ENCODE measurements at regions not wholly inside any gene's neighbourhood (a gene's known extent, or its start where the extent isn't known, plus 50 kb on each side); places are given as distances from the start of the nearest gene placed in this dataset.

DNA sequence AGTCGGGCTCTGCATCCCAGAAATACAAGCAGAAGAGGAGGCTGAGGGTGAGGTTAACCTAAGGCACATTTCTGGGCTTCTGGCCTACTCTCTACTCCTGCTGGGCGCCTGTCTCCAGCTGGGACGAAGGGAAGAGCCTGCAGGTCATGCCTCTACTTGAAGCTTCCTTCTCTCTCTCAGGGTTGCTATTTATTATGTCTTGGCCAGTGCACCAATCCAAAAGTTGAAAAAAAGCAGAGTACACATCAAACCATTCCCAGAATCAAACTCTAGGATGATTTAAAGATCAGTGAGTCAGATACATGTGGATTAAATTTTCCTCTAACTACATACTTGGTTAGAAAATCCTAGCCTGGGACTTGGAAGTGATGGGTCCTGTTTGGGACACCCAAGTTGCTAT lies 60.2 kb upstream of the CDON start:
- TF ChIP-seq, protein P1, sequence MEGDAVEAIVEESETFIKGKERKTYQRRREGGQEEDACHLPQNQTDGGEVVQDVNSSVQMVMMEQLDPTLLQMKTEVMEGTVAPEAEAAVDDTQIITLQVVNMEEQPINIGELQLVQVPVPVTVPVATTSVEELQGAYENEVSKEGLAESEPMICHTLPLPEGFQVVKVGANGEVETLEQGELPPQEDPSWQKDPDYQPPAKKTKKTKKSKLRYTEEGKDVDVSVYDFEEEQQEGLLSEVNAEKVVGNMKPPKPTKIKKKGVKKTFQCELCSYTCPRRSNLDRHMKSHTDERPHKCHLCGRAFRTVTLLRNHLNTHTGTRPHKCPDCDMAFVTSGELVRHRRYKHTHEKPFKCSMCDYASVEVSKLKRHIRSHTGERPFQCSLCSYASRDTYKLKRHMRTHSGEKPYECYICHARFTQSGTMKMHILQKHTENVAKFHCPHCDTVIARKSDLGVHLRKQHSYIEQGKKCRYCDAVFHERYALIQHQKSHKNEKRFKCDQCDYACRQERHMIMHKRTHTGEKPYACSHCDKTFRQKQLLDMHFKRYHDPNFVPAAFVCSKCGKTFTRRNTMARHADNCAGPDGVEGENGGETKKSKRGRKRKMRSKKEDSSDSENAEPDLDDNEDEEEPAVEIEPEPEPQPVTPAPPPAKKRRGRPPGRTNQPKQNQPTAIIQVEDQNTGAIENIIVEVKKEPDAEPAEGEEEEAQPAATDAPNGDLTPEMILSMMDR (conservative IDR thresholded peaks at IDR 0.05 in 1 of 2, IDR thresholded peaks at IDR 0.05 in 1 of 2; ENCODE audit: low read depth in 1 of 2, low read length in 2 of 2) = no peak
- no peak for TF ChIP-seq EZH2 (IDR thresholded peaks at IDR 0.05; ENCODE audit: low read length, missing control alignments)
- H3K9me3 ChIP-seq (ENCODE audit: control insufficient read depth, insufficient read depth, low read depth, low read length) = no peaks in the 10 kb centered on the region
- DNase-seq (ENCODE audit: low read depth in 2 of 2) = no peak
- no peak overlapping the region for H3K9ac ChIP-seq (ENCODE audit: insufficient read depth, low read length)
- H3K4me3 ChIP-seq (replicated peaks in 1 of 4; ENCODE audit: control extremely low read depth in 1 of 4, insufficient read depth in 1 of 4, low read depth in 3 of 4, low read length in 4 of 4) = no peak overlapping the region
- H3K27ac ChIP-seq (ENCODE audit: insufficient read depth, low read length) = no peak overlapping the region
- peaks cover 19% of the 10 kb centered on the region for H3K27me3 ChIP-seq (ENCODE audit: control insufficient read depth, insufficient read depth, low read length)
- no peak overlapping the region for H3K4me2 ChIP-seq (ENCODE audit: extremely low read depth, insufficient read depth, low read length)
- no peak overlapping the region for H2AFZ ChIP-seq (ENCODE audit: low read length)
- H3K4me1 ChIP-seq (ENCODE audit: control insufficient read depth, extremely low read depth, insufficient read depth, low read length) = no peaks in the 10 kb centered on the region
- no peaks in the 10 kb centered on the region for H3K36me3 ChIP-seq (ENCODE audit: control insufficient read depth, insufficient read depth, low read length)
- no peaks in the 10 kb centered on the region for H4K20me1 ChIP-seq (ENCODE audit: control insufficient read depth, extremely low read depth, insufficient read depth, low read length)
- no peaks in the 10 kb centered on the region for H3K79me2 ChIP-seq (ENCODE audit: control insufficient read depth, insufficient read depth, low read length)

GRCh38 chr11:126121296-126121695 lies 58.6 kb upstream of the CDON start:
- H3K4me3 ChIP-seq (replicated peaks in 1 of 4; ENCODE audit: control extremely low read depth in 1 of 4, insufficient read depth in 1 of 4, low read depth in 3 of 4, low read length in 4 of 4) = no peak overlapping the region
- H3K27ac ChIP-seq (ENCODE audit: insufficient read depth, low read length) = no peak overlapping the region
- H2AFZ ChIP-seq (ENCODE audit: low read length) = no peak overlapping the region
- DNase-seq (ENCODE audit: low read depth in 2 of 2) = no peak
- peaks cover 3% of the 10 kb centered on the region for H3K4me1 ChIP-seq (ENCODE audit: control insufficient read depth, extremely low read depth, insufficient read depth, low read length)
- no peaks in the 10 kb centered on the region for H3K9me3 ChIP-seq (ENCODE audit: control insufficient read depth, insufficient read depth, low read depth, low read length)
- no peaks in the 10 kb centered on the region for H3K36me3 ChIP-seq (ENCODE audit: control insufficient read depth, insufficient read depth, low read length)
- no peaks in the 10 kb centered on the region for H3K79me2 ChIP-seq (ENCODE audit: control insufficient read depth, insufficient read depth, low read length)
- H3K9ac ChIP-seq (ENCODE audit: insufficient read depth, low read length) = no peak overlapping the region
- no peak overlapping the region for H3K4me2 ChIP-seq (ENCODE audit: extremely low read depth, insufficient read depth, low read length)
- peaks cover 11% of the 10 kb centered on the region for H3K27me3 ChIP-seq (ENCODE audit: control insufficient read depth, insufficient read depth, low read length)
- no peaks in the 10 kb centered on the region for H4K20me1 ChIP-seq (ENCODE audit: control insufficient read depth, extremely low read depth, insufficient read depth, low read length)
- TF ChIP-seq, protein P1 (conservative IDR thresholded peaks at IDR 0.05 in 1 of 2, IDR thresholded peaks at IDR 0.05 in 1 of 2; ENCODE audit: low read depth in 1 of 2, low read length in 2 of 2) = no peak
- TF ChIP-seq EZH2 (IDR thresholded peaks at IDR 0.05; ENCODE audit: low read length, missing control alignments) = no peak

- Histone ChIP-seq H3K79me2 (ENCODE audit: control insufficient read depth, insufficient read depth, low read length) (no peaks in the 10 kb centered on the region), H3K27ac (ENCODE audit: insufficient read depth, low read length) (no peak overlapping the region)
- no peak for DNase-seq (ENCODE audit: low read depth in 2 of 2)
These were observed 56.1 kb upstream of the CDON start for GRCh38 chr11:126118806-126119205.

More at GRCh38 chr11:126118806-126119205, 56.1 kb upstream of the CDON start:
- Histone ChIP-seq H3K9ac (ENCODE audit: insufficient read depth, low read length) (no peak overlapping the region), H3K4me2 (ENCODE audit: extremely low read depth, insufficient read depth, low read length) (no peak overlapping the region), H3K4me3 (replicated peaks in 1 of 4; ENCODE audit: control extremely low read depth in 1 of 4, insufficient read depth in 1 of 4, low read depth in 3 of 4, low read length in 4 of 4) (no peak overlapping the region), H3K36me3 (ENCODE audit: control insufficient read depth, insufficient read depth, low read length) (no peaks in the 10 kb centered on the region), H3K4me1 (ENCODE audit: control insufficient read depth, extremely low read depth, insufficient read depth, low read length) (peaks cover 26% of the 10 kb centered on the region), H2AFZ (ENCODE audit: low read length) (no peak overlapping the region), H4K20me1 (ENCODE audit: control insufficient read depth, extremely low read depth, insufficient read depth, low read length) (no peaks in the 10 kb centered on the region), H3K27me3 (ENCODE audit: control insufficient read depth, insufficient read depth, low read length) (peaks cover 4% of the 10 kb centered on the region), H3K9me3 (ENCODE audit: control insufficient read depth, insufficient read depth, low read depth, low read length) (no peaks in the 10 kb centered on the region)
- TF ChIP-seq, protein P1 (conservative IDR thresholded peaks at IDR 0.05 in 1 of 2, IDR thresholded peaks at IDR 0.05 in 1 of 2; ENCODE audit: low read depth in 1 of 2, low read length in 2 of 2) = no peak
- TF ChIP-seq EZH2 (IDR thresholded peaks at IDR 0.05; ENCODE audit: low read length, missing control alignments) = no peak

Data from fibroblast of lung (primary cell).